Neural cell (in vitro differentiated cells): ENCODE measurements at regions not wholly inside any gene's neighbourhood (a gene's known extent, or its start where the extent isn't known, plus 50 kb on each side); places are given as distances from the start of the nearest gene placed in this dataset.

Source experiments
- H2AFZ ChIP-seq: fragments of 200-600, 300-800 bp; sonication (generic), shearing (Covaris generic); 2 replicates; pipeline ENCODE4 v1.6.0; 2014; ENCODE audit warnings: low read depth, mild to moderate bottlenecking, antibody characterized with exemption, low read length, moderate library complexity
- H3F3A ChIP-seq: fragments of 200-600 bp; shearing (Covaris generic); 2 replicates; pipeline ENCODE4 v1.6.1; 2016; ENCODE audit warnings: mild to moderate bottlenecking, moderate library complexity, mixed read lengths, antibody characterized with exemption, low read length; ENCODE audit not compliant: insufficient read depth, poor library complexity, severe bottlenecking
- H3K27ac ChIP-seq: fragments of 200-600, 300-800 bp; sonication (generic), shearing (Covaris generic); 2 replicates; pipeline ENCODE4 v1.5.1; 2014; ENCODE audit warnings: mild to moderate bottlenecking, low read length, moderate library complexity
- H3K27me3 ChIP-seq: fragments of 300-800, 200-600 bp; sonication (generic), shearing (Covaris generic); 2 replicates; pipeline ENCODE4 v1.6.0; 2014; ENCODE audit warnings: mild to moderate bottlenecking, low read depth, low read length, moderate library complexity; ENCODE audit not compliant: insufficient read depth
- H3K36me3 ChIP-seq: fragments of 300-800, 200-600 bp; sonication (generic), shearing (Covaris generic); 2 replicates; pipeline ENCODE4 v1.5.1; 2014; ENCODE audit warnings: mild to moderate bottlenecking, antibody characterized with exemption, low read length, moderate library complexity; ENCODE audit not compliant: insufficient read depth
- H3K4me2 ChIP-seq: fragments of 300-800, 200-600 bp; sonication (generic), shearing (Covaris generic); 2 replicates; pipeline ENCODE4 v1.6.0; 2014; ENCODE audit warnings: mild to moderate bottlenecking, low read length
- H3K4me3 ChIP-seq: fragments of 300-800, 200-600 bp; sonication (generic), shearing (Covaris generic); 2 replicates; pipeline ENCODE4 v1.5.1; 2014; ENCODE audit warnings: mild to moderate bottlenecking, low read length, moderate library complexity
- H3K79me2 ChIP-seq: fragments of 200-600 bp; shearing (Covaris generic); replicated peaks from 2 replicates; pipeline ENCODE4 v1.6.0; 2014; ENCODE audit warnings: mild to moderate bottlenecking, low read length, moderate library complexity; ENCODE audit not compliant: insufficient read depth
- H3K9ac ChIP-seq: fragments of 300-800, 200-600 bp; sonication (generic), shearing (Covaris generic); 2 replicates; pipeline ENCODE4 v1.6.1; 2016; ENCODE audit warnings: mild to moderate bottlenecking, low read length, mixed read lengths
- H3K9me2 ChIP-seq: fragments of 200-600 bp; shearing (Covaris generic); 2 replicates; pipeline ENCODE4 v1.6.1; 2016; ENCODE audit warnings: mild to moderate bottlenecking, low read length, mixed read lengths; ENCODE audit not compliant: insufficient read depth
- H3K9me3 ChIP-seq: fragments of 200-600, 300-800 bp; sonication (generic), shearing (Covaris generic); 2 replicates; pipeline ENCODE4 v1.6.1; 2016; ENCODE audit warnings: mild to moderate bottlenecking, mixed run types, low read length, moderate library complexity, mixed read lengths
- H4K20me1 ChIP-seq: fragments of 200-600 bp; shearing (Covaris generic); 2 replicates; pipeline ENCODE4 v1.6.1; 2016; ENCODE audit warnings: mild to moderate bottlenecking, mixed run types; ENCODE audit not compliant: insufficient read depth
- EP300 ChIP-seq: fragments of 450-650 bp; conservative IDR thresholded peaks from 2 replicates; pipeline ENCODE4 v1.6.1; 2014; ENCODE audit warnings: antibody characterized with exemption, mild to moderate bottlenecking, moderate library complexity; ENCODE audit not compliant: poor library complexity, severe bottlenecking
- EZH2 ChIP-seq: fragments of 200-600, 300-800 bp; shearing (Covaris generic), sonication (generic); IDR thresholded peaks from 2 replicates; pipeline ENCODE4 v1.6.1; 2014; ENCODE audit warnings: antibody characterized with exemption, low read length, borderline replicate concordance, mild to moderate bottlenecking; ENCODE audit not compliant: insufficient read depth, poor library complexity, severe bottlenecking
- MXI1 ChIP-seq: fragments of 450-650 bp; conservative IDR thresholded peaks from 2 replicates; pipeline ENCODE4 v1.6.1; 2014; ENCODE audit warnings: antibody characterized with exemption, mild to moderate bottlenecking; ENCODE audit not compliant: poor library complexity, severe bottlenecking
- POLR2AphosphoS5 ChIP-seq: IDR thresholded peaks from 2 replicates; pipeline ENCODE4 v1.6.1; 2012
- RAD21 ChIP-seq: fragments of 450-650 bp; conservative IDR thresholded peaks from 2 replicates; pipeline ENCODE4 v1.6.1; 2014; ENCODE audit warnings: antibody characterized with exemption, mild to moderate bottlenecking, moderate library complexity
- SMC3 ChIP-seq: fragments of 450-650 bp; conservative IDR thresholded peaks from 2 replicates; pipeline ENCODE4 v1.6.1; 2014; ENCODE audit warnings: antibody characterized with exemption, mild to moderate bottlenecking, moderate library complexity; ENCODE audit not compliant: poor library complexity
- TAF1 ChIP-seq: IDR thresholded peaks from 2 replicates; pipeline ENCODE4 v1.6.1; 2012; ENCODE audit warnings: low read depth
- TF ChIP-seq, protein P1 (sequence below): fragments of 450-650 bp; IDR thresholded peaks from 2 replicates; pipeline ENCODE4 v1.5.1; 2014; ENCODE audit warnings: antibody characterized with exemption, mild to moderate bottlenecking, moderate library complexity; ENCODE audit not compliant: poor library complexity, severe bottlenecking
- TF ChIP-seq, protein P2 (sequence below): IDR thresholded peaks from 2 replicates; pipeline ENCODE4 v1.6.1; 2012; ENCODE audit warnings: borderline replicate concordance

DNA sequence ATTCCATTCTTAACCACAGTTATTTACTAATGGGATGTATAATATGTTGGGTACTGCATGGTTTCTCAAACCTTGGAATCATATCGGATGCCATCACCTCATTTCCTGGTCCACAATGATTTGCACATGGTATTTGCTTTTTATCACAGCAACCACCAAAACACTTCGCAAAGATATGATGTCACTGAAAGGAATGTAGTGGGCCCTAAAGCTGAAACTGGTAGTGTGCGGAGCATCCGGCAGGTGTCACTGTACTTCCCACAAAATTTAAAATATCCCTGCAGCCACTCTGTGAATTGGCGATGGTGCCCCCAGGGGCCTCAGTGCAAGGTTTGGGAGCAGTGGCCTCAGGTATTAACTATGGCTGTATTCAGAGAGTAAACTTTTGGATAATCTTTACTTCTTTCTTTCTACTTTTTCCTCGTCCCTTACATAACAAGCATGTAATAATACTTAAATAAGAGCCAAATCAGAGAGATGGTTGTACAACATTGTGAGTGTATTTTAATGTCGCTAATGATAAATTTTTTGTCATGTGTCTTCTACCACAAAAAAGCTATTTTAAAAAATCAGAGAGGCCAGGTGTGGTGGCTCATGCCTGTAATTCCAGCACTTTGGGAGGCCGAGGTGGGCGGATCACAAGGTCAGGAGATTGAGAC lies 66.2 kb downstream of the FAM241B start:
- Histone ChIP-seq H3K36me3 (no peaks in the 10 kb centered on the region), H3K27me3 (no peaks in the 10 kb centered on the region), H3K9me2 (no peaks in the 10 kb centered on the region), H3K4me3 (no peak overlapping the region), H3K27ac (no peak overlapping the region), H3K4me2 (no peak overlapping the region), H4K20me1 (no peaks in the 10 kb centered on the region), H3K79me2 (no peaks in the 10 kb centered on the region), H2AFZ (no peak overlapping the region), H3K9me3 (no peaks in the 10 kb centered on the region), H3K9ac (no peak overlapping the region), H3F3A (no peaks in the 10 kb centered on the region)
- TF ChIP-seq RAD21 = peak; percentile 19
- TF ChIP-seq, protein P1, sequence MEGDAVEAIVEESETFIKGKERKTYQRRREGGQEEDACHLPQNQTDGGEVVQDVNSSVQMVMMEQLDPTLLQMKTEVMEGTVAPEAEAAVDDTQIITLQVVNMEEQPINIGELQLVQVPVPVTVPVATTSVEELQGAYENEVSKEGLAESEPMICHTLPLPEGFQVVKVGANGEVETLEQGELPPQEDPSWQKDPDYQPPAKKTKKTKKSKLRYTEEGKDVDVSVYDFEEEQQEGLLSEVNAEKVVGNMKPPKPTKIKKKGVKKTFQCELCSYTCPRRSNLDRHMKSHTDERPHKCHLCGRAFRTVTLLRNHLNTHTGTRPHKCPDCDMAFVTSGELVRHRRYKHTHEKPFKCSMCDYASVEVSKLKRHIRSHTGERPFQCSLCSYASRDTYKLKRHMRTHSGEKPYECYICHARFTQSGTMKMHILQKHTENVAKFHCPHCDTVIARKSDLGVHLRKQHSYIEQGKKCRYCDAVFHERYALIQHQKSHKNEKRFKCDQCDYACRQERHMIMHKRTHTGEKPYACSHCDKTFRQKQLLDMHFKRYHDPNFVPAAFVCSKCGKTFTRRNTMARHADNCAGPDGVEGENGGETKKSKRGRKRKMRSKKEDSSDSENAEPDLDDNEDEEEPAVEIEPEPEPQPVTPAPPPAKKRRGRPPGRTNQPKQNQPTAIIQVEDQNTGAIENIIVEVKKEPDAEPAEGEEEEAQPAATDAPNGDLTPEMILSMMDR = peak; percentile 42
- no peak for TF ChIP-seq EZH2

DNA sequence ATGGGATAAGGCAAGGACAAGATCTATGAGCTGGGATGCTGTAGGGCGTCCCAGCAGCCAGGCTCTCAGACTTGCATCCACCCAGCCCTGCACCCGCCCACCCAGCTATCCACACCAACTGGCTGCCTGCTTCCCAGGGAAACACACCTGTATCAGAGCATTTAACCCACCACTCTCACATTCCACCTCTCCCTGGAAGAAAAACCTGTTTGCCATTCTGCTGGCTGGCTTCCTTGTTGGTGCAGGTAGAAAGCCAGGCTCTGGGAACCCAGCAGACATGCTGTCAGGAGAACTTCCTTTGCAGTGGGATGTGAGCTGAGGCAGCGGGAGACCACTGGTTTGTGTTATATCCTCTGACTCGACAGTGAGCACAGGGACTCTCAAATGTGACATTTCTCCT lies 67.0 kb downstream of the FAM241B start:
- Histone ChIP-seq H3K27ac (no peak overlapping the region), H4K20me1 (no peaks in the 10 kb centered on the region), H3K4me2 (no peak overlapping the region), H3K9me3 (no peaks in the 10 kb centered on the region), H2AFZ (no peak overlapping the region), H3K4me3 (no peak overlapping the region), H3K9me2 (no peaks in the 10 kb centered on the region), H3K9ac (no peak overlapping the region), H3F3A (no peaks in the 10 kb centered on the region), H3K79me2 (no peaks in the 10 kb centered on the region), H3K36me3 (no peaks in the 10 kb centered on the region), H3K27me3 (no peaks in the 10 kb centered on the region)
- TF ChIP-seq POLR2AphosphoS5 (no peak), EP300 (no peak), EZH2 (no peak), RAD21 (no peak), SMC3 (no peak), TAF1 (no peak), MXI1 (no peak)
- TF ChIP-seq, protein P1 = no peak
- TF ChIP-seq, protein P2, sequence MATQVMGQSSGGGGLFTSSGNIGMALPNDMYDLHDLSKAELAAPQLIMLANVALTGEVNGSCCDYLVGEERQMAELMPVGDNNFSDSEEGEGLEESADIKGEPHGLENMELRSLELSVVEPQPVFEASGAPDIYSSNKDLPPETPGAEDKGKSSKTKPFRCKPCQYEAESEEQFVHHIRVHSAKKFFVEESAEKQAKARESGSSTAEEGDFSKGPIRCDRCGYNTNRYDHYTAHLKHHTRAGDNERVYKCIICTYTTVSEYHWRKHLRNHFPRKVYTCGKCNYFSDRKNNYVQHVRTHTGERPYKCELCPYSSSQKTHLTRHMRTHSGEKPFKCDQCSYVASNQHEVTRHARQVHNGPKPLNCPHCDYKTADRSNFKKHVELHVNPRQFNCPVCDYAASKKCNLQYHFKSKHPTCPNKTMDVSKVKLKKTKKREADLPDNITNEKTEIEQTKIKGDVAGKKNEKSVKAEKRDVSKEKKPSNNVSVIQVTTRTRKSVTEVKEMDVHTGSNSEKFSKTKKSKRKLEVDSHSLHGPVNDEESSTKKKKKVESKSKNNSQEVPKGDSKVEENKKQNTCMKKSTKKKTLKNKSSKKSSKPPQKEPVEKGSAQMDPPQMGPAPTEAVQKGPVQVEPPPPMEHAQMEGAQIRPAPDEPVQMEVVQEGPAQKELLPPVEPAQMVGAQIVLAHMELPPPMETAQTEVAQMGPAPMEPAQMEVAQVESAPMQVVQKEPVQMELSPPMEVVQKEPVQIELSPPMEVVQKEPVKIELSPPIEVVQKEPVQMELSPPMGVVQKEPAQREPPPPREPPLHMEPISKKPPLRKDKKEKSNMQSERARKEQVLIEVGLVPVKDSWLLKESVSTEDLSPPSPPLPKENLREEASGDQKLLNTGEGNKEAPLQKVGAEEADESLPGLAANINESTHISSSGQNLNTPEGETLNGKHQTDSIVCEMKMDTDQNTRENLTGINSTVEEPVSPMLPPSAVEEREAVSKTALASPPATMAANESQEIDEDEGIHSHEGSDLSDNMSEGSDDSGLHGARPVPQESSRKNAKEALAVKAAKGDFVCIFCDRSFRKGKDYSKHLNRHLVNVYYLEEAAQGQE = no peak
